NT2/D1 (cell line): ENCODE measurements at regions not wholly inside any gene's neighbourhood (a gene's known extent, or its start where the extent isn't known, plus 50 kb on each side); places are given as distances from the start of the nearest gene placed in this dataset.

Source experiments
- SUZ12 ChIP-seq: IDR thresholded peaks from 2 replicates; pipeline ENCODE4 v1.6.1; 2011; ENCODE audit not compliant: insufficient read length, insufficient read depth; ENCODE audit errors: extremely low read depth
- ZNF274 ChIP-seq: IDR thresholded peaks from 2 replicates; pipeline ENCODE4 v1.6.1; 2011; ENCODE audit warnings: mild to moderate bottlenecking, low read depth, low read length

- TF ChIP-seq ZNF274, result no peak
- no peak for TF ChIP-seq SUZ12
Observed at GRCh38 chr2:240323601-240324291, 111.7 kb upstream of the GPC1 start.
